Adrenal gland (tissue), 9 donors: ENCODE measurements at regions not wholly inside any gene's neighbourhood (a gene's known extent, or its start where the extent isn't known, plus 50 kb on each side); places are given as distances from the start of the nearest gene placed in this dataset.

Source experiments
- DNase-seq, 7 donors: peaks; one replicate each; pipeline ENCODE4 v3.0.0-alpha.2; 2019 to 2020
- H3K27ac ChIP-seq, 5 donors: fragments of 200-600 bp; sonication (generic) in 4 of 5; 1 replicate in 3 of 5; 2 replicates in 2 of 5; pipeline versions ENCODE4 v1.5.1 to v1.8.0; 2016 to 2020; ENCODE audit warnings: mild to moderate bottlenecking in 1 of 5
- H3K27me3 ChIP-seq: fragments of 200-600 bp; 2 replicates; pipeline ENCODE4 v1.8.0; 2021
- H3K36me3 ChIP-seq, 2 donors: fragments of 200-600 bp; replicated peaks in 1 of 2; 1 replicate in 1 of 2; 2 replicates in 1 of 2; pipeline versions ENCODE4 v1.5.1 to v1.8.0; 2018 to 2022
- H3K4me1 ChIP-seq, 2 donors: fragments of 200-600 bp; replicated peaks in 1 of 2; 1 replicate in 1 of 2; 2 replicates in 1 of 2; pipeline versions ENCODE4 v1.5.1 to v1.8.0; 2018 to 2021
- H3K4me3 ChIP-seq, 4 donors: fragments of 200-600 bp; sonication (generic) in 3 of 4; one replicate each; pipeline ENCODE4 v1.5.1; 2016 to 2018
- H3K9me3 ChIP-seq, 3 donors: fragments of 200-600 bp; sonication (generic) in 1 of 3; replicated peaks in 1 of 3; 1 replicate in 2 of 3; 2 replicates in 1 of 3; pipeline versions ENCODE4 v1.5.1 to v1.8.0; 2016 to 2021
- POLR2A ChIP-seq, 2 donors: fragments of 450-650 bp; IDR thresholded peaks; one replicate each; pipeline ENCODE4 v1.6.1; 2017; ENCODE audit warnings: antibody characterized with exemption in 2 of 2, mild to moderate bottlenecking in 2 of 2, moderate library complexity in 1 of 2
- WGBS, 4 donors: extraction: QIAGEN DNeasy Blood & Tissue Kit in 2 of 4; methylation state at CpG; one replicate each; pipeline versions ENCODE4 v1.1.5 to v1.1.7; 2013 to 2017; 5-methylcytosine and 5-hydroxymethylcytosine counted together
- intact Hi-C, 2 donors: fragments of 100-400 bp; cut with DNase I; formaldehyde crosslinking; loops; one replicate each; pipeline versions ENCODE4 v1.14.1 to v1.15.0; 2022 to 2023
- TF ChIP-seq, protein P1 (sequence below), 6 experiments: fragments of 450-650 bp in 4 of 6; fragments of 200-600 bp in 2 of 6; sonication (generic) in 1 of 6; IDR thresholded peaks; 1 replicate in 5 of 6; 2 replicates in 1 of 6; pipeline versions ENCODE4 v1.5.1 to v1.8.0; 2016 to 2021; ENCODE audit warnings: antibody characterized with exemption in 6 of 6, mild to moderate bottlenecking in 2 of 6, moderate library complexity in 1 of 6
- donor health status: healthy with polysubstance abuse.
- donor health status: Bipolar disorder and iron deficiency.
- donor health status: DM: yes; HTN: yes; CAD: no.
- donor health status: DM: no; HTN: no; CAD: no.
- donor health status: DM: no; HTN: no; CAD: no.

DNA sequence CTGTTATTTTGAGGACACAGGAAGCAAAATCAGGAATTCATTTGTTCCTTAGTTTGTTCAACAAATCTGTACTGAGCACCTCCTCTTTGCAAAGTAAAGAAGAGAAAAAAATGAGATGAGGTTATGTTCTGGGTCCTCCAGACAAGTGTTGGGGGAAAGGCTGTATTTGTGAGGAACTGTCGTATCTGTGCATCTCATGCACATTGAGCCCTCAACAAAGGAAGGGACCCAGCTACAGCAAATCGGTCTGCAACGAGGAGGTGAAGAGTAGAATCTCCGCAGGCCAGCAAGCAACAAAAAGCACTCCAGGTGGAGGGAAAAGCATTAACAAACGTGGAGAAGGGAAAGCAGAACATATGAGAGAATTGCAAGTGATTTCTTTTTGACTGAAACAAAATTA, 143.0 kb upstream of the CYP1B1 start:
- H3K4me1 ChIP-seq = peaks cover 0 to 9% of the 10 kb centered on the region in 2 donors
- no peaks in the 10 kb centered on the region for H3K9me3 ChIP-seq
- WGBS, 4 donors = 66 to 78% (median 72%) methylated on average over 5 of the region's 5 CpGs
- H3K36me3 ChIP-seq = no peaks in the 10 kb centered on the region
- intact Hi-C loops = no loop called here
- no peaks in the 10 kb centered on the region for H3K27me3 ChIP-seq
- H3K4me3 ChIP-seq = no peak overlapping the region
- TF ChIP-seq, protein P1, sequence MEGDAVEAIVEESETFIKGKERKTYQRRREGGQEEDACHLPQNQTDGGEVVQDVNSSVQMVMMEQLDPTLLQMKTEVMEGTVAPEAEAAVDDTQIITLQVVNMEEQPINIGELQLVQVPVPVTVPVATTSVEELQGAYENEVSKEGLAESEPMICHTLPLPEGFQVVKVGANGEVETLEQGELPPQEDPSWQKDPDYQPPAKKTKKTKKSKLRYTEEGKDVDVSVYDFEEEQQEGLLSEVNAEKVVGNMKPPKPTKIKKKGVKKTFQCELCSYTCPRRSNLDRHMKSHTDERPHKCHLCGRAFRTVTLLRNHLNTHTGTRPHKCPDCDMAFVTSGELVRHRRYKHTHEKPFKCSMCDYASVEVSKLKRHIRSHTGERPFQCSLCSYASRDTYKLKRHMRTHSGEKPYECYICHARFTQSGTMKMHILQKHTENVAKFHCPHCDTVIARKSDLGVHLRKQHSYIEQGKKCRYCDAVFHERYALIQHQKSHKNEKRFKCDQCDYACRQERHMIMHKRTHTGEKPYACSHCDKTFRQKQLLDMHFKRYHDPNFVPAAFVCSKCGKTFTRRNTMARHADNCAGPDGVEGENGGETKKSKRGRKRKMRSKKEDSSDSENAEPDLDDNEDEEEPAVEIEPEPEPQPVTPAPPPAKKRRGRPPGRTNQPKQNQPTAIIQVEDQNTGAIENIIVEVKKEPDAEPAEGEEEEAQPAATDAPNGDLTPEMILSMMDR (IDR thresholded peaks at IDR 0.05) = no peak
- peak overlapping the region in 1 of 5 donors; percentile 31 for H3K27ac ChIP-seq
- no peak for DNase-seq

GRCh38 chr2:38218591-38218991, 142.6 kb upstream of the CYP1B1 start:
- intact Hi-C loops = no loop called here
- Histone ChIP-seq H3K36me3 (no peaks in the 10 kb centered on the region), H3K27ac (peak overlapping the region in 1 of 5 donors; percentile 31), H3K4me3 (no peak overlapping the region), H3K27me3 (no peaks in the 10 kb centered on the region), H3K9me3 (no peaks in the 10 kb centered on the region), H3K4me1 (peaks cover 0 to 9% of the 10 kb centered on the region in 2 donors)
- TF ChIP-seq, protein P1 (IDR thresholded peaks at IDR 0.05) = no peak
- TF ChIP-seq POLR2A (IDR thresholded peaks at IDR 0.05) = no peak
- 62 to 64% (median 63%) methylated on average over 3 to 4 of the region's 4 CpGs for WGBS, 4 donors
- DNase-seq = peak in 1 of 7 donors; percentile 60

DNA sequence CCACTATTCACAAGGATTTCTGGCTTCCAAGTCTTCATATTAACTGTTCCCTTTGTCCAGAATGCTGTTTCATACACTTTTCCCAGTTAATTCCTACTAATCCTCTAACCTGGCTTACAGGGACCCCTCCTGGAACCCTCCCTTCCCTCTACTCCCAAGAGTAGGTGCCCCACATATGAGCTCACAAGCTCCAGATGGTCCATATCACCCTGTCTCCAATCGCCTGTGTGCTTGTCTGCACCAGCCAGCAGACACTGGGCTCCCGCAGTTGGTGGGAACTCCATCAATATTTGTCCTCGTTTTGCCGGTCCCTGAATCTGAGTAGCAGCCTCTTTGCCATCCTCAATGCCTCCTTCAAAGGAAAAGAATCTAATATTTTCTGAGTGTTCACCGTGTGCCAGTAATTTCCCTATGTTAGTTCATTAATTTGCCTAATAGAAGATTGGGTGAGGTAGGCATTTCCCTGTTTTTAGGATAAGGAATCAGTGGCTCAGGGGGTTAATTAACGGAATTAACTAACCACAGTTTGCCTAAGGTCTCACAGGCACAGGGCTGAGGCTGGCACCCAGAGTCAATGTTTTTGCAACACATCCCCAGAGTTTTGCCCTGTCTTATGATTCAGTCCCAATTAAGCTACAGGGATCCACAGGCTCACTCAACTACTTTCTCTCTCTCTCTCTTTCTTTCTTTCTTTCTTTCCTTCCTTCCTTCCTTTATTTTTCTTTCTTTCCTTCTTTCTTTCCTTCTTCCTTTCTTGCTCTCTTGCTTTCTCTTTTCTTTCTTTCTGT, 141.6 kb upstream of the CYP1B1 start:
- intact Hi-C loops = no loop called here
- no peak for DNase-seq
- H3K27me3 ChIP-seq = no peaks in the 10 kb centered on the region
- H3K36me3 ChIP-seq = no peaks in the 10 kb centered on the region
- H3K9me3 ChIP-seq = no peaks in the 10 kb centered on the region
- H3K27ac ChIP-seq = no peak overlapping the region
- H3K4me3 ChIP-seq = no peak overlapping the region
- 56 to 81% (median 75%) methylated on average over 6 of the region's 6 CpGs for WGBS, 4 donors
- TF ChIP-seq, protein P1 (IDR thresholded peaks at IDR 0.05) = no peak
- no peak for TF ChIP-seq POLR2A (IDR thresholded peaks at IDR 0.05)
- H3K4me1 ChIP-seq = peaks cover 0 to 9% of the 10 kb centered on the region in 2 donors

GRCh38 chr2:38216886-38217285, 140.9 kb upstream of the CYP1B1 start:
- no peaks in the 10 kb centered on the region for H3K9me3 ChIP-seq
- no peak for TF ChIP-seq POLR2A (IDR thresholded peaks at IDR 0.05)
- TF ChIP-seq, protein P1 (IDR thresholded peaks at IDR 0.05) = no peak
- H3K27ac ChIP-seq = no peak overlapping the region
- peaks cover 0 to 9% of the 10 kb centered on the region in 2 donors for H3K4me1 ChIP-seq
- no peak overlapping the region for H3K4me3 ChIP-seq
- no peaks in the 10 kb centered on the region for H3K36me3 ChIP-seq
- no peaks in the 10 kb centered on the region for H3K27me3 ChIP-seq
- DNase-seq = no peak
- intact Hi-C loops = no loop called here
